ENCODE measurements at regions not wholly inside any gene's neighbourhood (a gene's known extent, or its start where the extent isn't known, plus 50 kb on each side); places are given as distances from the start of the nearest gene placed in this dataset.

GRCh38 chr2:121120991-121121390 is 164.0 kb downstream of the TFCP2L1 start:
- no peak overlapping the region for H3K27ac ChIP-seq (ENCODE audit: low read depth in 1 of 2, low read length in 1 of 2)
- H3K4me1 ChIP-seq (ENCODE audit: control insufficient read depth in 2 of 2, insufficient read depth in 2 of 2, low read length in 2 of 2): no peaks in the 10 kb centered on the region
- 91% methylated on average over 8 of the region's 8 CpGs for WGBS
- H3K4me3 ChIP-seq (ENCODE audit: low read length in 2 of 2): no peak overlapping the region
- no peaks in the 10 kb centered on the region for H3K27me3 ChIP-seq (ENCODE audit: control insufficient read depth in 2 of 2, insufficient read depth in 1 of 2, low read length in 1 of 2)
- no peaks in the 10 kb centered on the region for H3K9me3 ChIP-seq (ENCODE audit: control insufficient read depth in 2 of 2, insufficient read depth in 1 of 2, low read length in 1 of 2)
- DNase-seq (ENCODE audit: low read depth in 6 of 9, low spot score in 9 of 9): no peak
- H3K36me3 ChIP-seq (ENCODE audit: control insufficient read depth in 2 of 2, insufficient read depth in 2 of 2, low read length in 1 of 2): no peaks in the 10 kb centered on the region

GRCh38 chr2:121121661-121122060 is 163.3 kb downstream of the TFCP2L1 start:
- Histone ChIP-seq H3K4me3 (ENCODE audit: low read length in 2 of 2) (no peak overlapping the region), H3K36me3 (ENCODE audit: control insufficient read depth in 2 of 2, insufficient read depth in 2 of 2, low read length in 1 of 2) (no peaks in the 10 kb centered on the region), H3K27ac (ENCODE audit: low read depth in 1 of 2, low read length in 1 of 2) (no peak overlapping the region), H3K9me3 (ENCODE audit: control insufficient read depth in 2 of 2, insufficient read depth in 1 of 2, low read length in 1 of 2) (no peaks in the 10 kb centered on the region), H3K4me1 (ENCODE audit: control insufficient read depth in 2 of 2, insufficient read depth in 2 of 2, low read length in 2 of 2) (no peaks in the 10 kb centered on the region), H3K27me3 (ENCODE audit: control insufficient read depth in 2 of 2, insufficient read depth in 1 of 2, low read length in 1 of 2) (no peaks in the 10 kb centered on the region)
- DNase-seq (ENCODE audit: low read depth in 6 of 9, low spot score in 9 of 9): no peak
- WGBS: 96% methylated on average over 7 of the region's 7 CpGs

- WGBS: 94% methylated on average over 10 of the region's 10 CpGs
Measured at GRCh38 chr2:121123268-121123667, 161.7 kb downstream of the TFCP2L1 start.

GRCh38 chr2:121124330-121124729 is 160.7 kb downstream of the TFCP2L1 start:
- no peak overlapping the region for H3K27ac ChIP-seq (ENCODE audit: low read depth in 1 of 2, low read length in 1 of 2)
- no peak for DNase-seq (ENCODE audit: low read depth in 6 of 9, low spot score in 9 of 9)
- H3K4me1 ChIP-seq (ENCODE audit: control insufficient read depth in 2 of 2, insufficient read depth in 2 of 2, low read length in 2 of 2): no peaks in the 10 kb centered on the region
- H3K4me3 ChIP-seq (ENCODE audit: low read length in 2 of 2): no peak overlapping the region
- no peaks in the 10 kb centered on the region for H3K9me3 ChIP-seq (ENCODE audit: control insufficient read depth in 2 of 2, insufficient read depth in 1 of 2, low read length in 1 of 2)
- H3K27me3 ChIP-seq (ENCODE audit: control insufficient read depth in 2 of 2, insufficient read depth in 1 of 2, low read length in 1 of 2): no peaks in the 10 kb centered on the region
- H3K36me3 ChIP-seq (ENCODE audit: control insufficient read depth in 2 of 2, insufficient read depth in 2 of 2, low read length in 1 of 2): no peaks in the 10 kb centered on the region

More at GRCh38 chr2:121123268-121123667, 161.7 kb downstream of the TFCP2L1 start:
- Histone ChIP-seq H3K36me3 (ENCODE audit: control insufficient read depth in 2 of 2, insufficient read depth in 2 of 2, low read length in 1 of 2) (no peaks in the 10 kb centered on the region), H3K27ac (ENCODE audit: low read depth in 1 of 2, low read length in 1 of 2) (no peak overlapping the region), H3K9me3 (ENCODE audit: control insufficient read depth in 2 of 2, insufficient read depth in 1 of 2, low read length in 1 of 2) (no peaks in the 10 kb centered on the region), H3K27me3 (ENCODE audit: control insufficient read depth in 2 of 2, insufficient read depth in 1 of 2, low read length in 1 of 2) (no peaks in the 10 kb centered on the region), H3K4me1 (ENCODE audit: control insufficient read depth in 2 of 2, insufficient read depth in 2 of 2, low read length in 2 of 2) (no peaks in the 10 kb centered on the region), H3K4me3 (ENCODE audit: low read length in 2 of 2) (no peak overlapping the region)
- DNase-seq (ENCODE audit: low read depth in 6 of 9, low spot score in 9 of 9): no peak

- Histone ChIP-seq H3K36me3 (ENCODE audit: control insufficient read depth in 2 of 2, insufficient read depth in 2 of 2, low read length in 1 of 2) (no peaks in the 10 kb centered on the region), H3K4me3 (ENCODE audit: low read length in 2 of 2) (no peak overlapping the region), H3K4me1 (ENCODE audit: control insufficient read depth in 2 of 2, insufficient read depth in 2 of 2, low read length in 2 of 2) (no peaks in the 10 kb centered on the region), H3K9me3 (ENCODE audit: control insufficient read depth in 2 of 2, insufficient read depth in 1 of 2, low read length in 1 of 2) (no peaks in the 10 kb centered on the region), H3K27me3 (ENCODE audit: control insufficient read depth in 2 of 2, insufficient read depth in 1 of 2, low read length in 1 of 2) (no peaks in the 10 kb centered on the region), H3K27ac (ENCODE audit: low read depth in 1 of 2, low read length in 1 of 2) (no peak overlapping the region)
- no peak for DNase-seq (ENCODE audit: low read depth in 6 of 9, low spot score in 9 of 9)
- WGBS: 28% methylated on average over 1 of the region's 1 CpG
Measured at GRCh38 chr2:121125350-121125749, 159.7 kb downstream of the TFCP2L1 start.

GRCh38 chr2:121128741-121129659 is 156.0 kb downstream of the TFCP2L1 start:
- no peak overlapping the region for H3K4me3 ChIP-seq (ENCODE audit: low read length in 2 of 2)
- no peaks in the 10 kb centered on the region for H3K9me3 ChIP-seq (ENCODE audit: control insufficient read depth in 2 of 2, insufficient read depth in 1 of 2, low read length in 1 of 2)
- H3K27ac ChIP-seq (ENCODE audit: low read depth in 1 of 2, low read length in 1 of 2): no peak overlapping the region
- no peaks in the 10 kb centered on the region for H3K36me3 ChIP-seq (ENCODE audit: control insufficient read depth in 2 of 2, insufficient read depth in 2 of 2, low read length in 1 of 2)
- no peaks in the 10 kb centered on the region for H3K4me1 ChIP-seq (ENCODE audit: control insufficient read depth in 2 of 2, insufficient read depth in 2 of 2, low read length in 2 of 2)
- DNase-seq (ENCODE audit: low read depth in 6 of 9, low spot score in 9 of 9): peak in 6 of 9 donors; percentile 10 to 64 (median 28)
- 78% methylated on average over 12 of the region's 12 CpGs for WGBS
- H3K27me3 ChIP-seq (ENCODE audit: control insufficient read depth in 2 of 2, insufficient read depth in 1 of 2, low read length in 1 of 2): no peaks in the 10 kb centered on the region

- 89% methylated on average over 6 of the region's 6 CpGs for WGBS
- Histone ChIP-seq H3K4me1 (ENCODE audit: control insufficient read depth in 2 of 2, insufficient read depth in 2 of 2, low read length in 2 of 2) (no peaks in the 10 kb centered on the region), H3K9me3 (ENCODE audit: control insufficient read depth in 2 of 2, insufficient read depth in 1 of 2, low read length in 1 of 2) (no peaks in the 10 kb centered on the region), H3K36me3 (ENCODE audit: control insufficient read depth in 2 of 2, insufficient read depth in 2 of 2, low read length in 1 of 2) (no peaks in the 10 kb centered on the region), H3K27me3 (ENCODE audit: control insufficient read depth in 2 of 2, insufficient read depth in 1 of 2, low read length in 1 of 2) (no peaks in the 10 kb centered on the region), H3K4me3 (ENCODE audit: low read length in 2 of 2) (no peak overlapping the region), H3K27ac (ENCODE audit: low read depth in 1 of 2, low read length in 1 of 2) (no peak overlapping the region)
- no peak for DNase-seq (ENCODE audit: low read depth in 6 of 9, low spot score in 9 of 9)
Measured at GRCh38 chr2:121129692-121130091, 155.3 kb downstream of the TFCP2L1 start.

GRCh38 chr2:121130301-121130850 is 154.6 kb downstream of the TFCP2L1 start:
- no peak overlapping the region for H3K4me3 ChIP-seq (ENCODE audit: low read length in 2 of 2)
- no peaks in the 10 kb centered on the region for H3K27me3 ChIP-seq (ENCODE audit: control insufficient read depth in 2 of 2, insufficient read depth in 1 of 2, low read length in 1 of 2)
- no peaks in the 10 kb centered on the region for H3K36me3 ChIP-seq (ENCODE audit: control insufficient read depth in 2 of 2, insufficient read depth in 2 of 2, low read length in 1 of 2)
- no peaks in the 10 kb centered on the region for H3K9me3 ChIP-seq (ENCODE audit: control insufficient read depth in 2 of 2, insufficient read depth in 1 of 2, low read length in 1 of 2)
- 95% methylated on average over 4 of the region's 4 CpGs for WGBS
- H3K4me1 ChIP-seq (ENCODE audit: control insufficient read depth in 2 of 2, insufficient read depth in 2 of 2, low read length in 2 of 2): no peaks in the 10 kb centered on the region
- H3K27ac ChIP-seq (ENCODE audit: low read depth in 1 of 2, low read length in 1 of 2): no peak overlapping the region
- no peak for DNase-seq (ENCODE audit: low read depth in 6 of 9, low spot score in 9 of 9)

GRCh38 chr2:121131375-121131774 is 153.6 kb downstream of the TFCP2L1 start:
- Histone ChIP-seq H3K4me1 (ENCODE audit: control insufficient read depth in 2 of 2, insufficient read depth in 2 of 2, low read length in 2 of 2) (no peaks in the 10 kb centered on the region), H3K27me3 (ENCODE audit: control insufficient read depth in 2 of 2, insufficient read depth in 1 of 2, low read length in 1 of 2) (no peaks in the 10 kb centered on the region), H3K4me3 (ENCODE audit: low read length in 2 of 2) (no peak overlapping the region), H3K36me3 (ENCODE audit: control insufficient read depth in 2 of 2, insufficient read depth in 2 of 2, low read length in 1 of 2) (no peaks in the 10 kb centered on the region), H3K27ac (ENCODE audit: low read depth in 1 of 2, low read length in 1 of 2) (no peak overlapping the region), H3K9me3 (ENCODE audit: control insufficient read depth in 2 of 2, insufficient read depth in 1 of 2, low read length in 1 of 2) (no peaks in the 10 kb centered on the region)
- 87% methylated on average over 9 of the region's 9 CpGs for WGBS
- no peak for DNase-seq (ENCODE audit: low read depth in 6 of 9, low spot score in 9 of 9)

All from thymus (tissue), 11 donors.